ENCODE measurements at regions not wholly inside any gene's neighbourhood (a gene's known extent, or its start where the extent isn't known, plus 50 kb on each side); places are given as distances from the start of the nearest gene placed in this dataset.

DNA sequence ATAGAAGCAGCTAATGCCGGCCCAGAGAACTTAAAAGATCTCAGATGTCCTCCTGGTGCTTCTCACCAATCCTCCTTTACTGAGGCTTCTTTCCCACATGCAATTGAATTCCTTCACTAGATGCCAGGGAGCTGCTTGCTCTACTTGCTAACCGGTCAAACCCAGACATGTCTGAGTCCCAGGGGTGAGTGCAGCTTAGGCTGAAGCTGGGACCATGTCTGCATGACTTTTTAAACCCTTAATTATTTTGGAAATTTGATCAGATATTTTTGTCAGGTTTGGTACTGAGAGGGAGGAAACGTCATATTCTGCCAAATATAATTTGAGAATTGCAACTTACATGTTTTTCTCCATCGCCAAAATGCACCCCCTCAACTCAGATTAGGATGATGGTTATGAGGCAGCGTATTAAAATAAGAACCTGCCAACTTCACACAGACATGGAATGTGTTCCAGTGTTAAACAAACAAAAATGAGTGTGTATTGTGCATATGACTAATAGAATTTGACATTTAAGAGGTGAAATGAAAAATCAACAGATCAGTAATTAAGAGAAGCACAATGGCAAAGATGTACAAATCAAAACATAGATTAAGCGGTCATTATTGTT, 529.5 kb downstream of the ETS1 start:
- DNase-seq = no peak

DNA sequence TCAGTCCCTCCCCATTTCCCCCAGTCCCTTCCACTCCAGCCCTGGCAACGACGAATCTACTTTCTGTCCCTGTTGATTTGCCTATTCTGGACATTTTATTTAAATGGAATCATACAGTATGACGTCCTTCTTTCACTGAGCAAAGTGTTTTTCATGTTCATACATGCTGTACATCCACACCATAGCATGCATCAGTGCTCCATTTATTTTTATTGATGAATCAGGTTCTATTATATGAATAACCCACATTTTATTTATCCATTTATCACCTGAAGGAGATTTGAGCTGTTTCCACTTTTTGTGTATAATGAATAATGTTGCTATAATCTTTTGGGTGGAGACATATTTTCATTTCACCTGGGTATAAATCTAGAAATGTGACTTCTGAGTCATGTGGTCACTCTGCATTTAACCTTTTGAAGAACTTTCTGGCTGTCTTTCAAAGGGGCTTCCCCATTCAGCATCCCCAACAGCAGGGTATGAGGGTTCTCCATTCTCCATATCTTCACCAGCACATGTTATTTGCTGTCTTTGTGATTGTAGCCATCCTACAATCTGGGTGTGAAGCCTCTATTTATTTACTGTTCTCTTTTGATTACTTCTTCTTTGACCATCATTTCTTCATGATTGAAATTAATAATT, 531.7 kb downstream of the ETS1 start:
- no peak for DNase-seq

DNA sequence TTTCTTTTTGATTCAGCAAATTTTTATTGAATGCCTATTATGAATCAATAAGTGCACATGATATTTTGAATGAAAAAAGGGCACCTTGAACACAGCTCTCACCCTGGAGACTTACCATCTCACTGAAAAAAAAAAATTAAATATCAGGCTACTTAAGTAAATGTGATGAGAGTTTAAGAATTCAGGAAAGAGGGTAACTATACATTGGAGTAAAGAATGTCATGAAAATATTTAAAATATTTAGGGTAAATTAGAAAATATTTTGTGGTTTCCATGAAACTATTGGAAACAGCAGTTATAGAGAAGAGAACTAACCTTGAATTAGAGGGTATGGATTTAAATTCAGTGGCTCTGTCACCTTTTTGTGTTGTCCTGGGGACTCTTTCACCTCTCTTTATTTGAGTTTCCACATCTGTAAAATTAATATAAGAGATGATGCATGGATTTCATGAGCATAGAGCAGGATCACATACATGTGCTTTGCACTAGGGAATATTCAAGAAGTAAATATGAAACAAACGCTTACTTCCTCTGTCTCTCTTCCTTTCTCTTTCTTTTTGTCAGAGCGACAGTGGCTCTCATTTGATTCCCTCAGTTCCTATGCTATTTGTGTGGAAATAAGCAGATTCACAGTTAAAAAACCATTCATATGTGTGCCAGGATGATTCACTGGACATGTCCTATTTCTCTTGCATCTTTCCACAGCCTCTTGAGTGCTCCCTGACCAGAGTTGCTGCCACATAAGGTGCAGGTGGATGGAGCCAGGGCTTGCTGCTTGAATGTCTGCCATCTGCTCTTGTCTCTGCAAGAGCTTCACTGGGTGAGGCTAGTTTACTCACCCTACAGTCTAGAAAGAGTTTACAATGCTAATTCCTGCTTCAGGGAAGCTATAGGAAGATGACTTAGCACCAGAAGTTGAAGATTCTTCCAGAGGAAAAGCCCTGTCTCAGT, 533.1 kb downstream of the ETS1 start:
- DNase-seq = no peak

DNA sequence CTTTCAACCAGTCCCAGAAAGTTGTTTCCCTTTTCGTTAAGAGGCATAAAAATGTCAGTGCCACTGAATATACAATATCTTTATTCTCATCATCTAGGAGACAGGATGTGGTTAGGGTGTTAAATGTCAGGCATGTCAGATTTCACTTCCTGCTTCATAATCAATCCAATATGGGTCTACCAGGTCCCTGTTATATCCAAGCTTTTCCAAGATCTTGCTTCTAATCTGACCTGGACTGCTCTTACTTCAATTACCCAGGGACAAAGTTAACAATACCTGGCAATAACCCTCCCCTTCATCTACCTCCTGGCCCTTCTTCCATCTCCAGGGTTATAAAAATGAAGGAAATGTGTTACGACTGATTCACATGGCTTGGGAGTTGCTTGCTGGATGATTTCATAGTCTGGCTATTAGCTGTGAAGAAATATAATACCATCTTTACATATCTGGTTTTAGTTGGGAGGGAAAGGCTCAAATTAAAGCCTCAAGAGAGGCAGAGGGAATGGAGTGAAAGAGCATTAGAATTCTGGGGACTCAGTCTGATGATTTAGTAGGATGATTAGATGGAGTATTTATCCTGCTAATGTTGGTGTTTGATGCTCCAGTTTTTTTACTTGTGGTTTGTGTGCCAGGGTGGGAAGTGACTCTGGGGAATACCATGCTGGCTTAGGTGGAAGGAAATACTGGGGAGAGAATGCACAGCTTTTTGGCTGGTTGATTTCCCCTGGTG, 534.3 kb downstream of the ETS1 start:
- no peak for DNase-seq

DNA sequence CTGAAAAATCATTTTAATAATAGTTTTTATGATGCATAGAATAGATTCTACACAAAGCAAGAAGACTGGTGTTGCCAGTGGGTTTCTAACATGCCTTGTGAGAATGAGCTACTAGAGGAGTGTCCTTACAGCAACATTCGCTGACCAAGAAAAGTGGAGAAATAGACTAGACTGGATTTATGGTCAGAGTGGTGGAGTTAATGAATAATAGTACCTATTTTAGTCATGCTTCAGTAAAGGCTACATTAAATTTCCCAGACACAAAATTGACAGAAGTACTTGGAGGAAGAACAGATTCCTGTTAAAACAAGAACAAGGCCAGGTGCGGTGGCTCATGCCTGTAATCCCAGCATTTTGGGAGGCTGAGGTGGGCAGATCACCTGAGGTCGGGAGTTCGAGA, 539.2 kb downstream of the ETS1 start:
- DNase-seq = no peak

DNA sequence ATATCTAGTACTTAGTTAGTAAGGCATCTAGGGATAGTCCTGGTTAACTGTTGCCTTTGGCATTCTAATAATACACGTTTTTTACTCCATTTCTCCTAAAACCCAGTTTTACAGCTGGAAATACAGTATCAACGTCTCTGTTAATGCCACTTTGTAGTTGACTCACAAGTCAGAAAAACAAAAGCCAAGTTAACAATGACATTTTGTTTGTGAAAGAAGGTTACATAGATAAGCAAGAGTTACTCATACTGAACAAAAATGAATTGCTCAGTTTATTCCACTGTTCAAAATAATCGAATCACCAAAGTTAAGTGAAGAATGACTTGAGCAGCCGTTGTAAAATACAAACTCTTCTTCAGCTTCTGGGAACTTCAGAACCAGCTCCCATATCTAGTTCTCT, 540.3 kb downstream of the ETS1 start:
- DNase-seq = no peak

DNA sequence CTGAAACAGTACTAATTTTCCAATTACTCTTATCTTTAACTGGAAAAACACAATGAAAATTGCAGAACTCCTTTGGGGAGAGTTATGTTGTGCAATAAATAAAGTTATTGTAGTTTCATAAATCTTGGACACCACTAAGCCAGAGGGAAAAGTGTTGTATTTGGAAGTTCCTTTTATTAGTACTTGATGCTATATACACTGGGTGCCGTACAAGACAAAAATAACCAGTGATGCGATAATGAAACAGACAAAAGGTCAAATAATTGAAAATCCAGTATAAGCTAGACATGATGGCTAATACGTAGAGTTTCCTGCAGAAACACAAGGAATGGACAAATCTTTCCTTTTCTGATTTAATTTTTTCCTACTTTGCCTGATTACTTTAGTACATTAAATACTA, 541.1 kb downstream of the ETS1 start:
- DNase-seq = no peak

DNA sequence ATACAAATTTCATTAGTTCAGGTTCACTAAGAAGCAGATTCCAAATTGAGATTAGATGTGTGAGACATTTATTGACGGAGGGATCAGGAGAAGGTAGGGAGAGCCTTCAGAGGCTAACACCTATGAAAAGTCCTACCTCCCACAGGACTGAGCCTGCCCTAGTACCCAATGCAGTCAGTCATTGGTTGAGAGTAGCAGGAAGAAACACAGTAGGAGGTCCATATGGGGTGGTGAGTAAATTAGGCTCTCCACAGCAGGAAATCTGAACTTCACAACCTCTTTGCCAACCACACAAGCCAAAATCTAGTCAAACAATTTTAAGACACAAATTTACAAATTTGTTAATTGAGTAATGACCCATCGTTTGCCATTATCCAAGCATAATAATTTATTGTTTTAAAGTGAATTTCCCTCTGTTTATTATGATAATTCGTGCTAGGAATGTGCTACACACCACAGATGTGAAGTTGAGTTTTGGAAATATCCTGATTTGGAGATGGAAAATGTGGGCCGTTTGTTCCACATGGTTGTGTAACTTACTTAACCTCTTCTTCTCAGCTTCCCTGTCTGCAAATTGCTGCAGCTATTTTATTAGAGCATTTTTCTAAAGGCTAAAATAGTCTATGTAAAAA, 542.1 kb downstream of the ETS1 start:
- DNase-seq = no peak

DNA sequence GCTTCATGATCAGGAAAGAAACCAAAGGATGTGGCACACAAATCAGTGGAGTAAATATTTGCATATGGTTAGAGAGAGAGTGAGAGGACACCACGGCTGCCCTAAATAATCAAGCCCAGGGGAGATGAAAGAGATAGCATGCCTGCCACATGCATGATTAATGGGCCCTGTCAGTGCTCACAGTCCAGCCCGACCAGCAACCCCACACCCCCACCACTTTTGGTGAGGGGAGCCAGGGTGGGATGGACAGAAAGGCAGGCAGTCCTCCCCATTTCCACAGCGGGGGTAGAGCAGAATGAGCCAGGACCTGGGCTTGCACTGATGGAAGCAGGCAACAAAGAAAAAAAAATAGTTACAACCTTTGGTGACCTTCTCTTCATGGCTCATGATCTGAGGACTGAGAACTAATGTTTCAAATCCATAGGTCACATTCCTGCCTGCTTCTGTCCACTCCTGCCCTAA, 545.0 kb downstream of the ETS1 start:
- DNase-seq = no peak

DNA sequence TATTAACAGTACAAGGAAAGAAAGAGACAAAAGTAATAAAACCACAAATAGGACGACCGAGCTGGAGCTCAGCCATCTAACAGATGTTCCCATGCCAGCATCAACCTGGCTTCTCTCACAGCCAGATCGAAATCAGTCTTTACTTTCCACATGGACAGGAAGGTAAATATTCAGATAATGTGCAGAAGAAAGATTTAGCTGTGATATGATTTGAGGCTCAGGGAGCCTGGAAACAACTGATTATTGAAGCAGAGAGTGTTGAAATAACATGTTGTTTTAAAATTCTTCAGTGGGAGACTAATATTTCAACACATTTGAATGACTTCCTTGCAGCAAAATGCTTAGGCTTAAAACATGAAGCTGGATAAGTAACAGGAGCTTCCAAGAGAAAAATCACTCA, 546.8 kb downstream of the ETS1 start:
- DNase-seq = no peak

DNA sequence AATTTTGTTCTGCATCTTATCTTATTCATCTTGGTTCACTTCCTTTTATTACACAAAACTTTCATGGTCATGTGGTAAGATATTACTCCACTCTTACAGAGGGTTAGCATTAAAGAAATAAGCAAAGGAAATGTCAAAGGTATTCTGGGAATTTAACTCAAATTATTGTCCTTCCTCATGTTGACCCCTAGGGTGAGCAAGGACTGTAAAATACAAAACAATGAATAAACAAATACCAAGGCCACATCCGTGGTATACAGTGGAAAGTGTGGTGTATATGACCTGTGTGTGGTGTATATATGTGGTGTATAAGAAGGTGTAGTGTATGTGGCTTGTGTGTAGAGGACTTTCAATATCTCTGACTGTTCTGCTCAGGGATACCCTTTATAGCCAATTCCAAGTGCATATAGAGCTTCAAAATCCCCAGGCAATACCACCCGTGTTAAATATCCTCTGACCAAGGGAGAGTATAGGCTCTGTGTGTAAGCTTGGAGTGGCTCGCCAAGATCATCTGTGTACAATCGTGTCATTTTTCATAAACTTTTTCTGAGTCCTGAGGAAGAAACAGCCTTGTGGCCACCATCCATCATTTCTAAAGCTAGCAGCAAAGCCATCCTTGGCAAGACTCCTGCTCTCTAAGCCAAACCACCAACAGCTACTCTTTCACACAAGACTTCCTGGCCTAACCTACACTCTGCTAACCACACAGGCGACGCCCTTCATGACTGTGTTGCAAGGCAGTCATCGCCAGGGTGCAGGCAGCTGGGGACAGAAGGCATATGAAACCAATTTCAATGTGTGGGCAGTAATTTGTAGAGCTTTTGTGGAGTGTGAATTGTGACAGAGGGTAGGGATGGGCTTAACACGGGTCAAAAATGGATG, 548.0 kb downstream of the ETS1 start:
- DNase-seq = no peak

DNA sequence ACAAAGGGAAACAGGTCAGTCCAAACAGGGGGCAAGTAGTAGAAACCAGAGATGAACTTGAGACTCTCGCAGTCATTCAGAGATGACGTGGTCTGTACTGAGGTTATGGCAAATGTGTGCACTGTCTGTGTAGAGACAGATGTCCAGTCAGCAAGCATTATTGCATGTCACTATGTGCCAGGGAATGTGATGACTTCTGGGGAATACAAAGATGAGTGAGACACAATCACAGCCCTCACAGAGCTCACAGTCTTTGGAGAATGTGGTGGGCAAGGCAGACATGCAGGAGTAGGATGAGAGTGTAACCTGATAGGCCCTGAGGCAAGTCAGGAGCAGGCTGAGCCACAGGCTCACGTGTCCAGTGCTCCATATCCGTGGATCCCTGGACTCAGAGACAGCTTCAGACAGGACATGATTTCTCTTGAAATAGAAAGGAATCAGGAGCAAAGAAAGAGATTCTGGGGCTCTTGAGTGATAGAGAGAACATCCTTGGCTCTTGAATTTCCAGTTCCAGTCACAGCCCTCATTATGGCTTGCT, 550.7 kb downstream of the ETS1 start:
- DNase-seq = no peak

DNA sequence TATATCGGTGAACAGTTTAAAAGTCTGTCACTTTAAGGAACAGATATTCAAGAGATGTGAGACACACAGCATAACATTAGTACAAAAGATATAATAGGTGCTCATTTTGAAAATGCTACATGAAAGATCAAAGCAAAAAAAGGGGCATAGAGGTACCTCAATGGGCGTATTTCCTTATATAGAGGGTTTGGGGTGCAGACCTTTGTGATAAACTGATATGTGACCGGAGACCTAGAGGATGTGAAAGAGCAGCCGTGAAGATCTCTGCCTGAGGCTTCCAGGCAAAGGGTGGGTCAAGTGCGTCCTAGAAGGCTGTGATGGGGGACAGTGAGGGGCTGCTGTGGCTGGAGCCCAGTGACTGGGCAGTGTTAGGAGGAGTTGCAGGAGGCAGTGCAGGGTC, 551.4 kb downstream of the ETS1 start:
- DNase-seq = no peak

DNA sequence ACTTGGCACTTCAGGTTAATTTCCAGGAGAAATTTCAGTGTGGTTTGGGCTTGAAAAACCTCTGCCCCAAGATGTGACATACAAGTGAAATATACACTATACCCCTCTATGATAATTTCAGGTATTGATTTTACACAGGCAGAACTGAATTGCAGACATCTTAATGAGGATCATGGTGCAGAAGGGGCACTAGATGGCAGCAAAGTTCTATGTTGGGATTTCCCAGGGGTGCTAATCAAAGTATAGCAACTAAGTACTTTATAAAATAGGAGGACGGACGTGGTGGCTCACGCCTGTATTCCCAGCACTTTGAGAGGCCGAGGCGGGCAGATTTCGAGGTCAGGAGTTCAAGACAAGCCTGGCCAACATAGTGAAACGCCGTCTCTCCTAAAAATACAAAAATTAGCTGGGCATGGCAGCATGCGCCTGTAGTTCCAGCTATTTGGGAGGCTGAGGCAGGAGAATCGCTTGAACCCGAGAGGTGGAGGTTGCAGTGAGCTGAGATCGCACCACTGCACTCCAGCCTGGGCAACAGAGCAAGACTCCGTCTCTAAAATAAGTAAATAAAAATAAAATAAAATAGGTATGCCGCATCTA, 555.7 kb downstream of the ETS1 start:
- DNase-seq = peak; percentile 79

DNA sequence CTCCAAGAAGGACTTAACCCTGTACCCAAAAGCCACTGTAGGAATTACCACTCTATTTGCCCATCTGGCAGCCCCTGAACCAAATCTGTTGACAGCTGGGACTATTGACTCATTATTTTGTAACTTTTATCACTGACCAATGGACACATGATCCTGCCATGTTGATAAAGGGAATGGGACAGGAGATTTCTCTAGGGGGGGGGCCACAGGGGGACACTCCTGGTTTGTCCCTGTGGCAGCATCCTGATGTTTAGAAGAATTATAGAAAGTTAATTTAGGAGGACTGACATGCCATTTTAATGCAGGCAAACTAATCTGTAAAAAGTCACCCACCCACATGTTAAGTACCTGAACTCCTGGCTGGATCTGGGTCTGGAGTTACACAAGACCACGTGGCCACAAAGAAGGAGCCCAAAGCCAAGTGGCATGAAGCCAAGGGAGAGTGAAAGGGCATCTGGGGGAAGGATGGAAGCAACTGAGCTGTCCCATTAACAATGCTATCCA, 558.1 kb downstream of the ETS1 start:
- DNase-seq = no peak

DNA sequence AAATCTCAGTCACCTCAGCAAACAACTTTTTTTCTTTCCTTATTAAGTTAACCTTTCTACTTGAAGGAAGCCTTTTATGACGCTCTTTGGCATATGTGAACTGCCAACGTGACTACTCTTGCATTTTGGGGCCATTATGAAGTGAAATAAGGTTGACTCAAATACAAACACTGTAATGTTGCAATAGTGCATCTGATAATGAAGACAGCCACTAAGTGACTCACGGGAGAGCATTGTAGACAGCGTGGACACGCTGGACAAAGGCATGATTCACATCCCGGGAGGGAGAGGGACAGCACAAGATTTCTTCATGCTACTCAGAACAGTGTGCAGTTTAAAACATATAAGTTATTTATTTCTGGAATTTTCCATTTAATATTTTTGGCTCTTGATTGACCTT, 560.8 kb downstream of the ETS1 start:
- DNase-seq = no peak

DNA sequence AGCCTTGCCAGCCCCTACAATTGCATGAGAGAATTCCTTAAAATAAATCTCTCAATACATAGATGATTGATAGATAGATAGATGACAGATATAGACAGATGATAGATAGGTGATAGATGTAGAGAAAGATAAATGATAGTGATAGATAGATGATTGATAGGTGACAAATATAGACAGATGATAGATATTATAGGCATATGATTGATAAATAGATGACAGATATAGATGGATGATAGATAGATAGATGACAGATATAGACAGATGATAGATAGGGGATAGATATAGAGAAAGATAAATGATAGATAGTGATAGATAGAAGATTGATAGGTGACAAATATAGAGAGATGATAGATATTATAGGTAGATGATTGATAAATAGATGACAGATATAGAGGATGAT, 564.6 kb downstream of the ETS1 start:
- DNase-seq = no peak

DNA sequence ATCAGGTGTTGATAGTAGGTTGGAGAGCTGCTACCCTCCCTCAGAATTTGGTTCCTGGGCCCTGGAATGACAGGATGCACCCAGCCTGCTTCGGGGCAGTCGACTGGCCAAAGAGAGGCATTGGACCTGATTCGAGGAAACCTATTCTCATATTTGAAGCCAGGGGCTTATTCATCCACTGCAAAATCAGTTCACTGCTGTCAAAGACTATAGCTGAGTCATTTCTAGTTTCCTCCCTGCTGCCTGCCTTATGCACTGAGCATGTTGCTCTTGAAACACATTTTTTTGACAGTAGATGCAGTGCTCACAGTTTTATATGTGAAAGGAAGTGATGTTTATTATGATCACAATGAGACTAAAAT, 565.4 kb downstream of the ETS1 start:
- no peak for DNase-seq

DNA sequence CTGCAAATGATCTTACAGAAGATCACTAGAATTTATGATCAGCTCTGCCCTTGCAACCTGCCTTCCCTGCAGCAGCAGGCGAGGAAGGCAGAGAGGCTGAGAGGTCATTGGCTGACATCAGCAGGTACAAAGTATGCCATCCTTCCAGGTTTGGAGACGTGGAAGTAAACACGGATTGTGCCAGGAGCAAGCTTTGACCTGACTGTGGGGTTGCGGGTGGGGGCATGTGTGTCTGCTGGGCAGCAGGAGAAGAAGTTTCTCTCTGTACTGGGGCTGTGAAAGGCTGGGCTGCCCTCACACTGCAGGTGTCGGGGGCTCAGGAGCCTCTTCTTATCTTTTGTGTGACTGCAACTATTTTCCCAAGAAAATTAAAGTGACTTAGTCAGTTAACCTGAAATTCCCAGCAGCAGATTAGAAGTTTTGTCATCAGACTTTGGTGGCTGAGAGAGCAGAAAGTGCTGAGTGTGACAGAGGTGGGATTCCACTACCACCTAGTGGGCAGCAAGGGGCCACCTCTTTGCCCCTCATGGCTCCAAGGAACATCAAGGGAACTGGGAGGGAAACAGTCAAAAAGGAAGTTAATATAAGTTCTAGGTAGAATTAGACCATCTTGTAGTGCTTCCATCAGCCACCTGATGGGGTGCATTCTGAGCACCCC, 565.9 kb downstream of the ETS1 start:
- DNase-seq = peak; percentile 22

DNA sequence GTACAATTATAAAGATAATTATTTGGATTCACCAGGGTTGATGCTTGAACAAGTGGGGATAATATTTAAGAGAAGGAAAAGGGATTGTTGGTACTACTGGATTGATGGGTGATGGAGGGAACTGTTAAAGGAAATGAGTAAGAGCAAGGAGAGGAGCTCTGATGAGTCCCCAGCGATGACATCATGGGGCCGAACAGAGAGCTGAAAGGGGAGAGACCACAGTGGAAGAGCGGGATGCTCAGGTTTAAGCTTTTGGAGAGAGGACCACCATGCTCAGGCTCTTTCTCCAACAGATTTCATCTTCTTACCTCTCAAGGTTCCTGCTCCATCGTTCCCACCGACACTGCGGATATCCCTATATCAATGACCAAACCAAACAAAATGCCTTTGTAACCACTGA, 568.7 kb downstream of the ETS1 start:
- DNase-seq = no peak

Measured in DMS79 treated with DMSO at 0.1 percent for 48 hours (cell line).